Pancreas (tissue), 10 donors: ENCODE measurements at regions not wholly inside any gene's neighbourhood (a gene's known extent, or its start where the extent isn't known, plus 50 kb on each side); places are given as distances from the start of the nearest gene placed in this dataset.
"Not testable (repeated sequence)": the region's sequence is repeated elsewhere in the genome, so short reads cannot be mapped to it uniquely, and the experiment has no call there.

ENCODE experiments used
- ATAC-seq, 4 donors: fragments of 200-7000 bp; cut with Tn5 transposase; one replicate each; pipeline versions ENCODE4 v1.8.0 to v1.9.1; 2020; ENCODE audit warnings: mild to moderate bottlenecking in 4 of 4, moderate library complexity in 4 of 4
- DNase-seq, 6 donors: peaks; one replicate each; pipeline ENCODE4 v3.0.0-alpha.2; 2020
- FAIRE-seq: peaks from 2 replicates; lab custom pipeline; 2012; peaks lifted over from hg19 to GRCh38; lab: Jason Lieb, UNC
- H3K27ac ChIP-seq, 4 donors: fragments of 200-600 bp; sonication (generic); 1 replicate in 3 of 4; 2 replicates in 1 of 4; pipeline versions ENCODE4 v1.5.0 to v1.8.0; 2020
- H3K27me3 ChIP-seq, 4 donors: fragments of 200-600 bp; one replicate each; pipeline ENCODE4 v1.8.0; 2021
- H3K36me3 ChIP-seq, 3 donors: fragments of 200-600 bp; sonication (generic) in 1 of 3; one replicate each; pipeline versions ENCODE4 v1.5.0 to v1.8.0; 2020 to 2021
- H3K4me1 ChIP-seq, 3 donors: fragments of 200-600 bp; one replicate each; pipeline ENCODE4 v1.8.0; 2021
- H3K4me3 ChIP-seq, 4 donors: fragments of 200-600 bp; sonication (generic) in 2 of 4; one replicate each; pipeline versions ENCODE4 v1.5.0 to v1.8.0; 2020 to 2021
- H3K9me3 ChIP-seq, 4 donors: fragments of 200-600 bp; one replicate each; pipeline ENCODE4 v1.8.0; 2021
- WGBS, 2 donors: extraction: QIAGEN DNeasy Blood & Tissue Kit; methylation state at CpG; one replicate each; pipeline ENCODE4 v1.1.7; 2013; 5-methylcytosine and 5-hydroxymethylcytosine counted together
- intact Hi-C, 3 donors: fragments of 100-400 bp; cut with DNase I; formaldehyde crosslinking; loops; one replicate each; pipeline versions ENCODE4 v1.11.1 to v1.14.2; 2022
- TF ChIP-seq, protein P1 (sequence below), 4 donors: fragments of 200-600 bp; sonication (generic) in 3 of 4; IDR thresholded peaks; one replicate each; pipeline versions ENCODE4 v1.5.0 to v1.8.0; 2021; ENCODE audit warnings: antibody characterized with exemption in 4 of 4
- donor health status: healthy with polysubstance abuse.
- donor health status: DM: no; HTN: no; CAD: no; lungs with moderate emphysema.
- donor health status: DM: no; HTN: no; CAD: no.
- donor health status: control.
- donor health status: control.
- donor health status: Bipolar disorder and iron deficiency.
- donor health status: DM: yes; HTN: yes; CAD: no.
- donor health status: DM: no; HTN: no; CAD: no.
- donor health status: DM: no; HTN: no; CAD: no.
- donor health status: DM: yes; HTN: yes; CAD: no.

DNA sequence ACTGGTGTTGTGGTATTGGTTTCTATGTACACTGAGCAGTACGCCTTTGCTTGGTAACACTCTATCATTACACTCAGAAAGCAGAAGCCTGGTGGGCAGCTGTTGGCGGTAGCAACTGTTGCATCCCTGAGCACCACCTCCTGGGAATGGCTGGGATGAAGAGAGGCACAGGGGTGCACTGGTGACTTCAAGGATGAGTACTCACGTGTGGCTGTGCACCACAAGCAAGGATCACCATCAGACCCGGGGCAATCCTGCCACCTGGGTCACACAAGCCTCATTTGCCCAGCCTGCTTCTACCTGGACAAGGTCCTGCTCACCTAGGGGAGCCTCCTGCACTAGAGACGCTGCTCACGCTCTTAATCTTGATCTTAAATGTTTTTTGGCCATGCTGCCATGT lies 336.4 kb downstream of the SI start:
- no peaks in the 10 kb centered on the region for H3K27me3 ChIP-seq
- intact Hi-C loops, result no loop called here

DNA sequence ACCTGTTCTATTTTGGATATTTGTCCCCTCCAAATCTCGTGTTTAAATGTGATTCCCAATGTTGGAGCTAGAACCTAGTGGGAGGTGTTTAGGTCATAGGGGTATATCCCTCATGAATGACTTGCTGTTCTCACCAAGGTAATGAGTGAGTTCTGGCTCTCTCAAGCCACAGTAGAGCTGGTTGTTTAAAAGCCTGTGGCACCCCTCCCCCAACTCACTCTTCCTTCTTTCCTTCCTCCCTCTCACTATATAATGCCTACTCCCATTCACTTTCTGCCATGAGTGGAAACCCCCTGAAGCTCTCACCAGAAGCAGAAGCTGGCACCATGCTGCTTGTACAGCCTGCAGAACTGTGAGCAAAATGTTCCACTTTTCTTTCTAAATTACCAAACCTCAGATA lies 341.1 kb downstream of the SI start:
- no peak for ATAC-seq
- TF ChIP-seq, protein P1, sequence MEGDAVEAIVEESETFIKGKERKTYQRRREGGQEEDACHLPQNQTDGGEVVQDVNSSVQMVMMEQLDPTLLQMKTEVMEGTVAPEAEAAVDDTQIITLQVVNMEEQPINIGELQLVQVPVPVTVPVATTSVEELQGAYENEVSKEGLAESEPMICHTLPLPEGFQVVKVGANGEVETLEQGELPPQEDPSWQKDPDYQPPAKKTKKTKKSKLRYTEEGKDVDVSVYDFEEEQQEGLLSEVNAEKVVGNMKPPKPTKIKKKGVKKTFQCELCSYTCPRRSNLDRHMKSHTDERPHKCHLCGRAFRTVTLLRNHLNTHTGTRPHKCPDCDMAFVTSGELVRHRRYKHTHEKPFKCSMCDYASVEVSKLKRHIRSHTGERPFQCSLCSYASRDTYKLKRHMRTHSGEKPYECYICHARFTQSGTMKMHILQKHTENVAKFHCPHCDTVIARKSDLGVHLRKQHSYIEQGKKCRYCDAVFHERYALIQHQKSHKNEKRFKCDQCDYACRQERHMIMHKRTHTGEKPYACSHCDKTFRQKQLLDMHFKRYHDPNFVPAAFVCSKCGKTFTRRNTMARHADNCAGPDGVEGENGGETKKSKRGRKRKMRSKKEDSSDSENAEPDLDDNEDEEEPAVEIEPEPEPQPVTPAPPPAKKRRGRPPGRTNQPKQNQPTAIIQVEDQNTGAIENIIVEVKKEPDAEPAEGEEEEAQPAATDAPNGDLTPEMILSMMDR (IDR thresholded peaks at IDR 0.05), result no peak
- no peak for FAIRE-seq
- no peaks in the 10 kb centered on the region for H3K4me1 ChIP-seq
- no peaks in the 10 kb centered on the region for H3K36me3 ChIP-seq
- intact Hi-C loops, result no loop called here
- no peaks in the 10 kb centered on the region for H3K27me3 ChIP-seq
- WGBS, 2 donors, result 59 to 74% methylated on average over 1 of the region's 1 CpG
- no peak overlapping the region for H3K27ac ChIP-seq
- no peak for DNase-seq
- no peaks in the 10 kb centered on the region for H3K9me3 ChIP-seq
- no peak overlapping the region for H3K4me3 ChIP-seq

More for the DNA sequence above, 336.4 kb downstream of the SI start:
- H3K4me1 ChIP-seq, result no peaks in the 10 kb centered on the region
- H3K4me3 ChIP-seq, result no peak overlapping the region
- FAIRE-seq, result no peak
- no peaks in the 10 kb centered on the region for H3K9me3 ChIP-seq
- TF ChIP-seq, protein P1 (IDR thresholded peaks at IDR 0.05), result no peak
- peak in 1 of 6 donors; percentile 24 for DNase-seq
- 84 to 91% methylated on average over 6 of the region's 6 CpGs for WGBS, 2 donors
- no peaks in the 10 kb centered on the region for H3K36me3 ChIP-seq
- no peak for ATAC-seq
- no peak overlapping the region for H3K27ac ChIP-seq

DNA sequence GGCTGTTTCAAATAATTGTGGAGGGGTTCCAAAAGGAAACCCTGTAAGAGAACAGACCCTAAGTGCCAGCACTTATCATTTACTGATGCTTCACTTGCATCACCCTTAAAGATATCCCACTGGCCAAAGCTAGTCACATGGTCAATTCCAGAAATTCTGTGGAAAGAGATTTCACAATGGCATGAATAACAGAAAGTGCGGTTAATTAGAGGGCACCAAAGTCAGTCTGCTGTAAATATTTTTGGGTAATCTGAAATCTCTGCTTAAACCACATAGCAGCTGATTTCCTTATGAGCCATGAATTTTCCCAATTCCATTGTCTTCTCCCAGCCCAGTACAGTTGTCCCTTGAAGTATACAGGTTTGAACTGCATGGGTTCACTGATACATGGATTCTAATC lies 346.1 kb downstream of the SI start:
- intact Hi-C loops, result no loop called here
- no peak for ATAC-seq
- FAIRE-seq, result no peak
- H3K36me3 ChIP-seq, result no peaks in the 10 kb centered on the region
- no peaks in the 10 kb centered on the region for H3K27me3 ChIP-seq
- H3K9me3 ChIP-seq, result no peaks in the 10 kb centered on the region
- H3K27ac ChIP-seq, result no peak overlapping the region
- no peak overlapping the region for H3K4me3 ChIP-seq
- H3K4me1 ChIP-seq, result no peaks in the 10 kb centered on the region
- 93 to 96% methylated on average over 1 of the region's 1 CpG for whole genome bisulfite sequencing, 2 donors
- TF ChIP-seq, protein P1 (IDR thresholded peaks at IDR 0.05), result no peak
- DNase-seq, result no peak

DNA sequence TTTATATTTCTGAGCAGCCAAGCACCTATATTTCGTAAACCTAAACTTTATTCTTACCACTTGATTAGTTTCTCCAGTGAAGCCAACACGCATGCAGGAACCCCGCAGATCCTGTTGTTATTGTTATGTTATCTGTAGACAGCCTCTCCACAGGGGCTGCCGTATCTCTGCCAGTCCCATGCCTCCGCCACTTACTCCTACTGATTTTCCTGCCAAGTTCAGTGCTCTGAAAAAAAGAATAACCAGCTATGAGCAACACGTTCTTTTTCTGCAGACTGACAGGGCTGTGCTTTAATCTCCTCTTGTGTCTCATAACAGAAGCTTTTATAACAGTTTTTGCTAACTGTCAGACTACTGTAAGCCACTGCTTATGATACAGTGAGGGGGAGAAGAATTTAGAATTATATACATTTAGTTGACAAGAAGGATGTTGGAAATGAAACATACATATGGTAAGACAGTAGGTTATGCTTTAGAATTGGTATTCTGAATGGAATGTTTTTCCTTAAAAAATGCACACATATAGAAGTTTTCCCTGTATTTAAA lies 347.4 kb downstream of the SI start:
- DNase-seq (no peak), FAIRE-seq (no peak), ATAC-seq (no peak)
- WGBS, 2 donors, result 71 to 78% methylated on average over 6 of the region's 6 CpGs
- Histone ChIP-seq H3K4me3 (no peak overlapping the region), H3K27me3 (no peaks in the 10 kb centered on the region), H3K27ac (no peak overlapping the region), H3K36me3 (no peaks in the 10 kb centered on the region), H3K4me1 (no peaks in the 10 kb centered on the region), H3K9me3 (no peaks in the 10 kb centered on the region)
- TF ChIP-seq, protein P1 (IDR thresholded peaks at IDR 0.05), result no peak
- intact Hi-C loops, result no loop called here

DNA sequence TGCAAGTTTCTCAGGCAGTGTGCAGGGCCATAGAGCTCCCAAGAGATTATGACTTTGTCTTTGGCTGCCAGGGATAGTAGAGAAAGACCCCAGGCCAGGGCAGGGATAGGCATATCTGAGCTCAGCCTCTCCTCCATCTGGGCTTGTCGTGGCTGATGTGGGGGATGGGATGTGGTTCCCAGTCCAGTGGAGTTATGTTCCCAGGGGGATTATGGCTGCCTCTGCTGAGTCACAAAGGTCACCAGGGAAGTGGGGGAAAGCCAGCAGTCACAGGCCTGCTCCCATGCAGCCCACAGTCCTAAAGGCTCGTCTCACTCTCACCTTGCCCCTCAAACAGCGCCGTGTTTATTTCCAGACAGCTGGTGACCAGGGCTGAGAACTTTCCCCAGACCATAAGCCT lies 354.9 kb downstream of the SI start:
- ATAC-seq, result no peak
- 80 to 91% methylated on average over 4 of the region's 4 CpGs for WGBS, 2 donors

DNA sequence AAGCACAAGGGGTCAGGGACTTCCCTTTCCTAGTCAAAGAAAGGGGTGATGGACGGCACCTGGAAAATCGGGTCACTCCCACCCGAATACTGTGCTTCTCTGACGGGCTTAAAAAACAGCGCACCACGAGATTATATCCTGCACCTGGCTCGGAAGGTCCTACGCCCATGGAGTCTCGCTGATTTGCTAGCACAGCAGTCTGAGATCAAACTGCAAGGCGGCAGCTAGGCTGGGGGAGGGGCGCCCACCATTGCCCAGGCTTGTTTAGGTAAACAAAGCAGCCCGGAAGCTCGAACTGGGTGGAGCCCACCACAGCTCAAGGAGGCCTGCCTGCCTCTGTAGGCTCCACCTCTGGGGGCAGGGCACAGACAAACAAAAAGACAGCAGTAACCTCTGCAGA lies 375.5 kb downstream of the SI start:
- not testable (repeated sequence) for H3K27me3 ChIP-seq, FAIRE-seq

More for the DNA sequence above, 354.9 kb downstream of the SI start:
- H3K4me1 ChIP-seq, result no peaks in the 10 kb centered on the region
- H3K27me3 ChIP-seq, result no peaks in the 10 kb centered on the region
- DNase-seq (peak in 1 of 6 donors; percentile 24), FAIRE-seq (no peak)
- intact Hi-C loops, result no loop called here
- H3K36me3 ChIP-seq, result no peaks in the 10 kb centered on the region
- no peak overlapping the region for H3K27ac ChIP-seq
- TF ChIP-seq, protein P1 (IDR thresholded peaks at IDR 0.05), result no peak
- no peaks in the 10 kb centered on the region for H3K9me3 ChIP-seq
- H3K4me3 ChIP-seq, result no peak overlapping the region

More for the DNA sequence above, 375.5 kb downstream of the SI start:
- H3K4me1 ChIP-seq, H3K27ac ChIP-seq, H3K9me3 ChIP-seq, H3K4me3 ChIP-seq, H3K36me3 ChIP-seq, intact Hi-C loops, ATAC-seq: not testable (repeated sequence)
- WGBS, 2 donors, result 79 to 86% methylated on average over 13 of the region's 13 CpGs
- peak in 1 of 6 donors; percentile 20 for DNase-seq
